Naive thymus-derived CD4-positive, alpha-beta T cell (primary cell): ENCODE measurements at regions not wholly inside any gene's neighbourhood (a gene's known extent, or its start where the extent isn't known, plus 50 kb on each side); places are given as distances from the start of the nearest gene placed in this dataset. TPM values are rescaled to one million over a fixed set of nuclear protein-coding genes. Genes with fewer than 3 reads are reported as not detected.

Experiments
- ATAC-seq: fragments of 150-1000 bp; cut with Tn5 transposase; 2 replicates; pipeline ENCODE4 v1.10.0; 2021; ENCODE audit warnings: mild to moderate bottlenecking, moderate library complexity
- CTCF ChIA-PET: fragments of 350-600 bp; sonication (Branson Sonifier 250); formaldehyde crosslinking; loops from one replicate; lab custom pipeline; 2021; ENCODE audit warnings: antibody characterized with exemption; lab: Charles Lee
- POLR2A ChIA-PET: fragments of 350-600 bp; sonication (Branson Sonifier 250); formaldehyde crosslinking; loops from one replicate; lab custom pipeline; 2021; ENCODE audit warnings: antibody characterized with exemption, inconsistent platforms; lab: Charles Lee
- DNase-seq, 9 donors: peaks; one replicate each; pipeline versions ENCODE4 v3.0.0 to v3.0.0-alpha.2; 2020 to 2022; ENCODE audit warnings: mixed read lengths in 1 of 9
- H3K27ac ChIP-seq: one replicate; pipeline ENCODE4 v1.7.0; 2013; ENCODE audit warnings: mild to moderate bottlenecking, low read depth, low read length, moderate library complexity
- H3K27me3 ChIP-seq, 2 donors: one replicate each; pipeline ENCODE4 v1.7.0; 2013; ENCODE audit warnings: low read length in 2 of 2, mild to moderate bottlenecking in 2 of 2, moderate library complexity in 2 of 2; ENCODE audit not compliant: control insufficient read depth in 2 of 2, insufficient read depth in 2 of 2
- H3K36me3 ChIP-seq, 3 experiments: 1 replicate in 2 of 3; 2 replicates in 1 of 3; pipeline ENCODE4 v1.7.0; 2013; ENCODE audit warnings: low read length in 3 of 3, mild to moderate bottlenecking in 3 of 3, moderate library complexity in 1 of 3; ENCODE audit not compliant: insufficient read depth in 3 of 3, control insufficient read depth in 2 of 3
- H3K4me1 ChIP-seq, 2 donors: one replicate each; pipeline ENCODE4 v1.7.0; 2013; ENCODE audit warnings: low read length in 2 of 2, mild to moderate bottlenecking in 2 of 2, moderate library complexity in 1 of 2; ENCODE audit not compliant: control insufficient read depth in 2 of 2, insufficient read depth in 2 of 2
- H3K4me3 ChIP-seq: 2 replicates; pipeline ENCODE4 v1.7.0; 2013; ENCODE audit warnings: mild to moderate bottlenecking, low read length
- H3K9me3 ChIP-seq, 3 experiments: 1 replicate in 2 of 3; 2 replicates in 1 of 3; pipeline ENCODE4 v1.7.0; 2013; ENCODE audit warnings: low read length in 3 of 3; ENCODE audit not compliant: control insufficient read depth in 2 of 3
- H3K27ac Mint-ChIP-seq, 9 donors: one replicate each; pipeline ENCODE4 v1.8.0; 2020 to 2022; ENCODE audit warnings: mixed read lengths in 9 of 9, mild to moderate bottlenecking in 8 of 9, moderate library complexity in 5 of 9, inconsistent platforms in 2 of 9
- H3K27me3 Mint-ChIP-seq, 5 donors: one replicate each; pipeline ENCODE4 v1.8.0; 2021 to 2022; ENCODE audit warnings: mixed read lengths in 5 of 5, mild to moderate bottlenecking in 1 of 5
- H3K36me3 Mint-ChIP-seq, 5 donors: one replicate each; pipeline ENCODE4 v1.8.0; 2020 to 2022; ENCODE audit warnings: mixed read lengths in 5 of 5, mild to moderate bottlenecking in 3 of 5, inconsistent platforms in 1 of 5
- H3K4me1 Mint-ChIP-seq, 7 donors: one replicate each; pipeline ENCODE4 v1.8.0; 2020 to 2022; ENCODE audit warnings: mixed read lengths in 7 of 7, mild to moderate bottlenecking in 3 of 7, inconsistent platforms in 1 of 7
- H3K4me3 Mint-ChIP-seq, 10 donors: one replicate each; pipeline ENCODE4 v1.8.0; 2020 to 2022; ENCODE audit warnings: mild to moderate bottlenecking in 10 of 10, mixed read lengths in 10 of 10, moderate library complexity in 6 of 10, inconsistent platforms in 2 of 10
- H3K9me3 Mint-ChIP-seq, 11 donors: one replicate each; pipeline ENCODE4 v1.8.0; 2020 to 2022; ENCODE audit warnings: mixed read lengths in 11 of 11, mild to moderate bottlenecking in 4 of 11, inconsistent platforms in 1 of 11, moderate library complexity in 1 of 11
- intact Hi-C, 2 donors: fragments of 100-400 bp; cut with micrococcal nuclease; formaldehyde crosslinking; loops; one replicate each; pipeline ENCODE4 v1.15.1; 2023
- microRNA-seq: library from miRNA; unstranded; fragments of <30 nt; microRNA quantifications from one replicate; pipeline ENCODE4 v1.2.0, GENCODE V29; 2022; ENCODE audit warnings: borderline microRNAs expressed

- H3K4me1 Mint-ChIP-seq: no peaks in the 10 kb centered on the region
- H3K27ac Mint-ChIP-seq: no peak overlapping the region
- no peaks in the 10 kb centered on the region for H3K36me3 ChIP-seq
- H3K9me3 ChIP-seq: no peaks in the 10 kb centered on the region
- peaks cover 0 to 19% (median 3%) of the 10 kb centered on the region in 11 donors for H3K9me3 Mint-ChIP-seq
- DNase-seq (no peak), ATAC-seq (no peak)
- H3K36me3 Mint-ChIP-seq: no peaks in the 10 kb centered on the region
- no peaks in the 10 kb centered on the region for H3K4me1 ChIP-seq
- intact Hi-C loops: no loop called here
- no peaks in the 10 kb centered on the region for H3K27me3 Mint-ChIP-seq
- H3K27me3 ChIP-seq: no peaks in the 10 kb centered on the region
- ChIA-PET POLR2A (no interaction called here), CTCF (no interaction called here)
- no peak overlapping the region for H3K27ac ChIP-seq
- H3K4me3 Mint-ChIP-seq: no peak overlapping the region
- no peak overlapping the region for H3K4me3 ChIP-seq
These were observed 58.9 kb upstream of the IRS4 start for GRCh38 chrX:108795240-108795639.

Small RNAs in the stretch of these regions (microRNA-seq; reads per million reads assigned to microRNA genes)
- gene MIR6087: not detected
